GM21723 (cell line): ENCODE measurements at regions not wholly inside any gene's neighbourhood (a gene's known extent, or its start where the extent isn't known, plus 50 kb on each side); places are given as distances from the start of the nearest gene placed in this dataset.

Experiments
- ATAC-seq: cut with Tn5 transposase; IDR thresholded peaks from one replicate; pipeline ENCODE4 v1.9.1; 2021; ENCODE audit warnings: mild to moderate bottlenecking, moderate library complexity; ENCODE audit not compliant: unreplicated experiment

- peak; percentile 91 for ATAC-seq
Observed at GRCh38 chr14:34220921-34221320, 241.1 kb downstream of the SPTSSA start.

DNA sequence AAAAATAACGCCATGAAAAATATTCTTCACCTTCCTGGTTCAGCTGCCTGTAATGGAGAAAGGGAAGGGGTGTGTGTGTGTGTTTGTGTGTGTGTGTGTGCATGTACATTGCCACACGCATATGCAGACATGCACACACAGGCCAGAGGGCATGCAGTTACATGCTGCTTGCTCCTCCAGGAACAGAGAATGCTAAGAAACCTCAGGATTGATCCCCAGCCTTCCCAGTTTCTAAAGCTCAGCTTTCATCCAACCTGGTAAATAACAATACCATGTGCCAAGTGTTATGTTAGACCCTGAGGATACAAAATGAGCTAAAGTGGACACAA lies 241.7 kb downstream of the SPTSSA start:
- no peak for ATAC-seq

DNA sequence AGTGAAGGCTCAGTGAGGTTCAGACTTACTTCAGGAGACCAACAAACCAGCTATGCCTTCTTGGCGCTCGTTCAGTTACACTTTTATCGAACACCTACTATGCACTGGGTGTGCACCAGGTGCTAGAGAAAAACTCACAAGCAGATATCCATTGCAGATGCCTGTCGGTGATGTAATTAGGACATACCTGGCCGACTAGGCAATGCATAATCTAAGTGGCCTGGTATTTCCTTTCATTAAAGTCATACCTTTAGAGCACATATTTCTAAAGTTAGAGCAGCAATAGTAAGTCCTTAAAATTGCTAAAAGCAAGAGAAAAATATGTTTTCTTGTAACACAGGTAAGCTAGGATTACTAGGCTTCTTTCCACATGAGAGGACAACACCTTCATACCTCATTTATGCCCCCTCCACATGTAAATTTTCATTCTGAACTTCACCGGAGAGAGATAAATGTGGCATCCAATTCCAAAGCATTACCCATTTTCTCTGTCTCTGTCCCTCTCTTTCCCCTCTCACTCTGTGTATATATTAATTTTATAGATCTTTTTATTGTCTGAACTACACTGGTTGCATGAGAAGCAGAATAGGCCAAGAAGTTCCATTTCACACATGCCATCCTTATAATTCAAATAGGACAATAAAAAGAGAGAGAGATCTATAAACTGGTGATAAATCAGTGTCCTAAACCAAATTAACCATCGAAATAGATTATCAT lies 242.2 kb downstream of the SPTSSA start:
- ATAC-seq, result no peak

DNA sequence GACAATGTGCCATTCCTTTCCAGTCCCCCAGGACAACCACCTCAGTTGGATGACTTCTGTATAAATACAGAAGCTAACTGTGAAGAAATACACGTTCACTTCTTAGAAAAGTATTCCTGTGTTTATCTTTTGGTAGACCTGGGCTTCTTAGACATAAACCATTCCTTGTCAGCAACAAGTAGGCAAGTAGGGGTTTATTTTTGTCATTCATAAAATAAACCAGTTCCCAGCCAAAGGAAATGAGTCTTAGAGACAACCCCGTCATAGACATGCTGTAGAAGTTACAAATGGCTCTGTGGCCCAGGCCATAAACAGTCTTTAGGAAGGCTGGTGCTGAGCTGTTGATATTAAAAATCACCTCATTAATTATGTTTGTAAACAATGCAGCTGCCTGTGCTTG lies 243.2 kb downstream of the SPTSSA start:
- no peak for ATAC-seq

DNA sequence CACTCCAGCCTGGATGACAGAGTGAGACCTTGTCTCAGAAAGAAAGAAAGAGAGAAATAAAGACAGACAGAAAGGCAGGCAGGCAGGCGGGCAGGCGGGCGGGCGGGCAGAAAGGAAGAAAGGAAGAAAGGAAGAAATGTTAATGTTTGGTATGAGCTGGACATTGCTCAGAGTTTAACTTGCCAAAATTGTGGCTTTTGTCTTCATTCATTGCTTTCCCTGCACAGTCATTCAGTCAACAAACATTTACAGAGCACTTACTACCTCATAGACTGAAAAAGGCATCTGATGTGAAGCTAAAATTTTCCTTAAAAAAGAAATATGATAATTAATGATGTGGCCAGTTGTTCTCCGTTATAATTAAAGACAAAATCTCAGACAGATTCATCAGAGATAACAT lies 247.1 kb downstream of the SPTSSA start:
- ATAC-seq, result no peak

DNA sequence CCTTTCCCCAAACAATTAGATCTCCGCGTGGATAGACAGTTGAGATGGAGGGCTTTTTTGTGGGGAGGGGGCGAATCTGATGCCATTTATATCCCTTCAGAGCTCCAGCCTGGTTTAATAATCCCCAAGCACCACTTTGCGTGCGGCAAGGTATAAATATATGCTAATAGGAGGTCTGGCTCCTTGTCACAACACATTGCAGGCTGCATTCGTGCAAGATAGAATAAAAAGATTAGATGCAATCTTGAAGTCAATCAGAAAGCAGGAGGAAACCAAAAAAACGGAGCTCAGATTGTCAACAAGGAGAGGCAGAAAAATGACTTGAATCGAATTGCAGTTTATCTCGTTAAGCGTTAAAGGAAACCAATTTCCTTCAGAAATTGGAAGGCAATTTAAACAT lies 248.7 kb downstream of the SPTSSA start:
- ATAC-seq, result no peak

- ATAC-seq, result no peak
Observed at GRCh38 chr14:34212172-34212929, 249.7 kb downstream of the SPTSSA start.

GRCh38 chr14:34211732-34212131 lies 250.3 kb downstream of the SPTSSA start:
- peak; percentile 54 for ATAC-seq

DNA sequence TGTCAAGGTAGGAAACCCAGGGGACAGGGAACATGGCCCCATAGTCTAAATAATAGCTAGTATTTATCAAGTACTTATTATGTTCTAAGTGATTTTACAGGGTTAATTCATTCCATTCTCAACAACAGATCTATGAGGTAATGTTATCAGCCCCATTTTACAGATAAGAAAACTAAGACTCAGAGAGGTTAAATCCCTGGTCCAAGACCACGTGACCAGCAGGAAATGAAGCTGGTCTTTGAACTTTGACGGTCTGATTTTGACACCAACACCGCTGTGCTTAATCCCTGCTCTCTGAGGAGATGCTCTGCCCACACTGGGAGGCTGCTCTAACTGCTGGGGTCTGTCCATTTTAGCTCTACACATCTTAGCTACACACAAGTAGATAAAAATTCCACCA lies 253.5 kb downstream of the SPTSSA start:
- ATAC-seq, result no peak

DNA sequence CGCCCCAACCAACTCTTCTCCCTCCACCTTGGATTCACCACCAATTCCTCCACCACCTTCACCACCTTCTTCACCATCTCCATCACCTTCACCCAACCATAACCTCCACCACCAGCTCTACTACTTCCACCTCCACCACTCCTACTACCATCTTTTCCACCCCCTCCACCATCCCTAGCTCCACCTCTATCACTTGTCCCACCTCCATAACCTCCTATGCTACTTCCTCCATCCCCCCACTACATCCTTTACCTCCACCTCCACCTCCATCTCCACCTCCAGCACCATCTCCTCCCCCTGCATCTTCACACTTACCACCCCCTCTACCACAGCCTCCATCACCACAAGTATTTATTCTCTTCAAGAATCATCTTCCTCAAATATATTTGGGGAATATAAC lies 254.9 kb upstream of the EGLN3 start:
- ATAC-seq, result no peak

DNA sequence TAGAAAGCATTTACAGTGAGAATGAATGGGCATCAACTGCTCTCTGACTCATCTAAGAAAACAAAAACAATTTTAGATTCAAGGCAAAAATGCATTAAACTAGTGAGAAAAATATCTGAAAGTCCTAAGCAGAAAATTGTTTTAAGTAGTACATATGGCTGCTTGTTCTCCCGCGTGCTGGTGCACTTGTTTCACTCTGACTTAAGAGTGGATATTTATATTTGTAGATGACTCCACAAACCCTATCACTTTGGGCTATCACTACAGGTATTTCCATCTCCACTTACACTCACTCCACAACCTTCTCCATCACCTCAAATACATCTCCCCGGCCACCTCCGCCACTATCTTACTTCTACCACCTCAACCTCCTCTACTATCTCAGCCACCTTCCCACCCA lies 253.9 kb upstream of the EGLN3 start:
- no peak for ATAC-seq

GRCh38 chr14:34203251-34203722 lies 252.4 kb upstream of the EGLN3 start:
- no peak for ATAC-seq

DNA sequence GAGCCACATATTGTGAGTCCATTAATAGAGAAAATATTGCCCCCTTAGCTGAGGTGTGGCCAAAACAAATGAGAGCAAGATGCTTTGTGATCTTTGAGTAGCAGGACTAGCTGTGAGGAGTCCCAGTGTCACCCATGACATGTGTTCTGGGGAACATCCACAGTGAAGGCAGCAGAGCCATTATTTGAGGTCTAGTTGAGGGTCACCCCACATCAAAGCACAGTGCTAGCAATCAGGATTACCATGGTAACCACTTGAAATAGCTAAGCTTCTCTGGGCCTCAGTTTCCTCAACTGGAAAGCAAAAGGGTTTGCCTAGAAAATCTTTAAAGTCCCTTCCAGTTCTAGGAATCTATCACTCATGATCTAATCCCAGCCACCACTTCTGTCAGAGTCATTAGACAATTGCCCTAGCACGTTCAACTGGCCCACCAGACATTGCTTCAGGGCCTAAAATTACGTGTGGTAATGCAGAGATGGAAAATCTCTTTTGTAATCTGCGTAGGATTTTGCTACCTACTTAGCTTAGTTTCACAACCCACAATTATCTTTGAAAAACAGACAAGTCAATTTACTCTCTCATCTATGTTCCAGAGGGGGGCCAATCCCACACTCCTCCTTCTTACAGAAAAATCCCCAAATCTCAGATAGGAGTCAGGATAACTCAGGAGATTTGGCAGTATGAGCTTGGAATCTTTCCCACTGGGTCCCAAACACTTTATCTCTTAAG lies 251.2 kb upstream of the EGLN3 start:
- no peak for ATAC-seq

- ATAC-seq, result no peak
Observed at GRCh38 chr14:34199585-34199984, 248.7 kb upstream of the EGLN3 start.

- no peak for ATAC-seq
Observed at GRCh38 chr14:34198096-34198495, 247.2 kb upstream of the EGLN3 start.

DNA sequence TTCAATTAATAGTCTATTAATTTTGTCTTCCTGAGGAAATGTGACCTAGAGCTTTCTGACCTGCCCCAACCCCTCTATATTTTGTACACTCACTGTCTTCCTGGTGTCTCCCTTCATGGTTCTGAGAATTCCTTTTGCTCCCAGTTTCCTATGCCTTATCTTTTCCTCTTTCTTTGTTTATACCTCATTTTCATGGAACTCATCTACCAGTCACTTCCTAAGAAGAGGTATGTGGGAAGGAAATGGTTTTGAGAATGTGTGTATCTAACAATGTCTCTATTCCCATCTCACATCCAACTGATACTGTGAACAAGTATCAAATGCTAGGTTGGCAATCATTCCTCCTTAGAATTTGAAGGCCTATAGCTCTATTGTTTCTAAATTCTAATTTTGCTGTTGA lies 245.1 kb upstream of the EGLN3 start:
- no peak for ATAC-seq

DNA sequence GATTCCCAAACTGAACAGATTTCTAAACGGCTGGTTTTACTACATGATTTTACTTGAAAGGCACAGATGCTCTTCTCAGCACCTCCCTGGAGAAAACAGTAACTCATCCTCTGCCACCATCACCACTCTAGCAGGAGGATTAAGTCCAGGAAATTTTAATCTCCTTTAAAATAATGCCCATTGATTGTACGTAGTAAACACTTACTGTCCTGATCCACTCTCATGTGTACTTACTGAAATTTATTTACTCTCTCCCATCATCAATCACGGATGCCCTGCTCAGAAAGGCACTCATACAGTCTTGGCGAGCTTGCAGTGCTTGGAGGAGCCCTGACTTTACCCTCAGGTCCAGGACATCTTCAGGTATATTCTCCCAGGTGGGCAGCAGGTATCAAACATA lies 239.8 kb upstream of the EGLN3 start:
- ATAC-seq, result no peak

DNA sequence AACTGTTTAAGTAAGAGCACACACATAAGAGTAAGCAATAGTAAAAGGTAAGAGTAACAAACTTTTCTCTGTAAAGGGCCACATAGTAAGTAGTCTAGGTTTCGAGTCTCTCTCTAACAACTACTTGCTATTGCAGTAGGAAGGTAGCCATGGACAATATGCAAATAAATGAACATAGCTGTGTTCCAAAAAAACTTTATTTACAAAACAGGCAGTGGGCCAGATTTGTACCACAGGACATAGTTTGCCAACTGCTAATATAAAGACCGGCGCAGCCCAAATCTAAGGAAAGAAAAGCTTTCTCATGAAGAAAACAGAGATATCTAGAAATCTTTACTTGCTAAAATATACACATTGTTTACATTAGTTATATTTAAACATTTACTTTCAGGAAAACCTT lies 239.0 kb upstream of the EGLN3 start:
- ATAC-seq, result no peak

- no peak for ATAC-seq
Observed at GRCh38 chr14:34187519-34188044, 236.7 kb upstream of the EGLN3 start.

GRCh38 chr14:34187061-34187460 lies 236.2 kb upstream of the EGLN3 start:
- no peak for ATAC-seq

DNA sequence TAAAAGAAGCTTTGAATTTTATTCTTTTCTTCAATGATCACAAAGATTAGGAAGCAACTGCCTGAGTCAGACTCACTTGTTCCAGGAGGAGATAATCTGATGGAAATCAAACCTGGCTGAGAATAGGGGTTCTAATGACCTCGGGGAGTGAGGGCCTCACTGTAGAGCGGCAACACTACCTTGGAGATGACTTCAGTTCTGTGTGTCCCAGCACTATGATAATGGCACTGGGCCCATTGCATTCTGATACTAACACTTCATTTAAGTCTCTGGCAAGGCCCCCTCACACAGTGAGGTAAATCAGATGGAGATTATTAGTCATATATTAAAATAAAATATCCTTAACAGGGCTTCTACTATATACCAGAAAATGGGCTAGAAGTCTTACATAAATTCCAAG lies 233.3 kb upstream of the EGLN3 start:
- no peak for ATAC-seq

GRCh38 chr14:34183478-34183877 lies 232.6 kb upstream of the EGLN3 start:
- ATAC-seq, result no peak
